Activated naive CD4-positive, alpha-beta T cell treated with anti-CD3 and anti-CD28 coated beads for 36 hours (primary cell): ENCODE measurements at regions not wholly inside any gene's neighbourhood (a gene's known extent, or its start where the extent isn't known, plus 50 kb on each side); places are given as distances from the start of the nearest gene placed in this dataset.

ENCODE experiments used
- CTCF ChIA-PET: fragments of 350-600 bp; sonication (Branson Sonifier 250); formaldehyde crosslinking; loops from one replicate; lab custom pipeline; 2021; ENCODE audit warnings: antibody characterized with exemption; lab: Charles Lee
- DNase-seq: peaks from one replicate; pipeline ENCODE4 v3.0.0-alpha.2; 2020
- H3K27ac Mint-ChIP-seq: one replicate; pipeline ENCODE4 v1.8.0; 2021; ENCODE audit warnings: mild to moderate bottlenecking, mixed read lengths
- H3K27me3 Mint-ChIP-seq: one replicate; pipeline ENCODE4 v1.8.0; 2021; ENCODE audit warnings: low read depth, mixed read lengths
- H3K36me3 Mint-ChIP-seq: one replicate; pipeline ENCODE4 v1.8.0; 2021; ENCODE audit warnings: low read depth, mixed read lengths
- H3K4me1 Mint-ChIP-seq: one replicate; pipeline ENCODE4 v1.8.0; 2021; ENCODE audit warnings: low read depth, mixed read lengths
- H3K4me3 Mint-ChIP-seq: one replicate; pipeline ENCODE4 v1.8.0; 2021; ENCODE audit warnings: mild to moderate bottlenecking, moderate library complexity, mixed read lengths
- H3K9me3 Mint-ChIP-seq: one replicate; pipeline ENCODE4 v1.8.0; 2021; ENCODE audit warnings: mixed read lengths
- intact Hi-C: fragments of 100-400 bp; cut with micrococcal nuclease; formaldehyde crosslinking; loops from one replicate; pipeline ENCODE4 v1.15.1; 2023

- H3K9me3 Mint-ChIP-seq: no peaks in the 10 kb centered on the region
- H3K4me1 Mint-ChIP-seq: no peaks in the 10 kb centered on the region
- intact Hi-C loops: no loop called here
- CTCF ChIA-PET: no interaction called here
- DNase-seq: no peak
- H3K27ac Mint-ChIP-seq: no peak overlapping the region
- no peaks in the 10 kb centered on the region for H3K27me3 Mint-ChIP-seq
- no peak overlapping the region for H3K4me3 Mint-ChIP-seq
- H3K36me3 Mint-ChIP-seq: no peaks in the 10 kb centered on the region
These were observed 352.1 kb upstream of the AZI2 start for GRCh38 chr3:28700728-28701127.

DNA sequence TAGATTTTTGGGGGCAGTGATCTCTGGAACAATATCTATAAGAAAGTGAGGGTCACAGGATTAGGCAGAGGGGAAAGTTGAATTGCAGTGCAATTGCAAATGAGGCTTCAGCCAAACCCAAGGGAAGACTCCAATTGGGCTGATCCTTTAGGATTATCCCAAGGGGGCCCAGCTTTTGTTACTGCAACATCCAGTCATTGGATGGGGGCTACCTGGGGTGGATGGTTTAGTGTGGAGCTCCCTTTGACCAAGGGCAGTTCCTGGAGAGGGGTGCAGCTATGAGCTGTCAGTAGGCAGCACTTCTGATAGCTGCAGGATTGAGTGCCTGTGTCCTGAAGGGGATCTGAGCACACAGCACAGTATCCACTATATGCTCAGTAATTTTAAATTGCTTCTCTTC lies 355.2 kb upstream of the AZI2 start:
- Mint-ChIP-seq H3K4me1 (no peaks in the 10 kb centered on the region), H3K36me3 (no peaks in the 10 kb centered on the region), H3K27me3 (no peaks in the 10 kb centered on the region), H3K4me3 (no peak overlapping the region), H3K9me3 (no peaks in the 10 kb centered on the region), H3K27ac (no peak overlapping the region)
- DNase-seq: no peak
- intact Hi-C loops: no loop called here
- CTCF ChIA-PET: interaction anchor here (0.5 to 1.5 kb wide), 2 partner anchors 36 to 192 kb away, joined by 3 to 5 read pairs; no protein-coding TSS in a partner anchor

DNA sequence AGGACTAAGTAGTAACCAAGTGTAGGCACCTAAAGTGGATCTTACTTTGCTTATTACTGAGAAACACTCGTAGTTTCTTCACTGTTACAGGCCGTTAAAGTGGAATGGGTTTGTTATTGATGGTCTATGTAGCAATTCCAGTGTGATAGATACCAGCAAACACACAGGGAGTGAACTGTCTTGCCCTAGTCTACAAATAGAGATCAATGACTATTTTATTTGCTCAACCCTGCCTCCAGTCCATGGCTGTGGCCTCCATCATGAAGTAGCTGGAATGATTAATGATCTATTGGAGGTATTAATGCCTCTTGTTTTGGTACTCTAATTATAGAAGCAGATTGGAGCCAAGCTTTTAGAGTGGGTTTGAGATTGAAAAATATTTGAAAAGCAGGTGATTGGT lies 362.7 kb upstream of the AZI2 start:
- CTCF ChIA-PET: no interaction called here
- Mint-ChIP-seq H3K27ac (no peak overlapping the region), H3K9me3 (no peaks in the 10 kb centered on the region)

DNA sequence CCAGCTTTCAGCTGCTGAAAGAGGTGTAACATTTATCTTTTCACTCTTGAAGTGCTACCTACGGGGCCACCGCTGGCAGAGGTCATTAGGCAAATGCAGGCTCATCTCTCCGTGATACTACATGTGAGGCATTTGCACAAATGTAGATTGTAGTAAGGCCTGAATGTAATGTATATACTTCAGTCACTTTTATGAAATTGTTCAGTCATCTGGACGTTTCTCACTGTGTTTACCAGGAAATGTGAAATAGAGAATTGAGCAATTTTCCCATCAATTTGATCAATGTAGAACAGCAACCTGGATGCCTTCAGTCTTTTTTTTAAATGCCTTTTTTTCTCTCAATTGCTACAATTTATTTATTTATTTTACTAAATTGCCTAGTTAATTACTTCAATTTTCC lies 368.3 kb upstream of the AZI2 start:
- no peak for DNase-seq
- peaks cover 1% of the 10 kb centered on the region for H3K9me3 Mint-ChIP-seq
- no peaks in the 10 kb centered on the region for H3K36me3 Mint-ChIP-seq
- H3K27ac Mint-ChIP-seq: no peak overlapping the region
- no peak overlapping the region for H3K4me3 Mint-ChIP-seq
- no peaks in the 10 kb centered on the region for H3K27me3 Mint-ChIP-seq
- CTCF ChIA-PET: no interaction called here
- intact Hi-C loops: no loop called here
- no peaks in the 10 kb centered on the region for H3K4me1 Mint-ChIP-seq

More for the DNA sequence above, 362.7 kb upstream of the AZI2 start:
- H3K4me3 Mint-ChIP-seq: no peak overlapping the region
- intact Hi-C loops: no loop called here
- no peaks in the 10 kb centered on the region for H3K27me3 Mint-ChIP-seq
- no peaks in the 10 kb centered on the region for H3K36me3 Mint-ChIP-seq
- DNase-seq: no peak
- H3K4me1 Mint-ChIP-seq: no peaks in the 10 kb centered on the region

DNA sequence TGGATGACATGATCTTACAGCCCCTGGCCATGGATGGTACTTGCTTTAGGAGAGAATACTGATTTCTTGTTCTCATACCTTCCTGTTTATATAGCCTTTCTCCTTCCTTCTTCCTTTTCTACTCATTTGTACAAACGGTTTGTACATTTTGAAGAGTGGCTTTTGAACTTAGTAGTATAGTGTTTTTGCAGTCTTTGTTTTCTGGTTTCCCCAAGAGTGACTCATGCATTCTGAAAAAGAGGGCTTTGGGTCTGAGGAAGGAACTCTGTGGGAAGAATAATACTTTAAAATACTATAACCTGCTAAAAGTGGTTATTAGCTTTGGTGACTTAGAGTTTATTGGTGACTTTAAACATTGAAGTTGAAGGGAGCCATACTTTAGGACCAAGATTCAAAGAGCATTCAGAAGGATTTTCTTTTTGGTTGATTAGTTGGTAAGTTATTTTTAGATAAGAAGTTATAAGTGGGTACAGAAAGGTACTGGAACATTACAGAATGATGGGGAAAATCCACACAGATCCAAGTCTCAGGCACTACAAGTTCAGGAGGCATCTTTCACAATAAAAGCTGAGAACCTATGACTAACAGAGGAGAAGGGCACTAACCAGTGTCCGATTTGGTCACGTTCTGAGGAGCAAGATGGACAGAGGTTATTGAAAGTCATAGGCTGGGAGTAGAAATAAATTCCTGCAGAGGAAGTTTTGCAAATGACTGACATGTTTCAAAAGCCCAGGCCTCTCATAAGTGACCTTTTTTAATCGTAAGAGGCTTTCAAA lies 369.6 kb upstream of the AZI2 start:
- Mint-ChIP-seq H3K36me3 (no peaks in the 10 kb centered on the region), H3K9me3 (peaks cover 3% of the 10 kb centered on the region), H3K27me3 (peaks cover 3% of the 10 kb centered on the region), H3K4me1 (no peaks in the 10 kb centered on the region), H3K27ac (no peak overlapping the region), H3K4me3 (no peak overlapping the region)
- intact Hi-C loops: no loop called here
- DNase-seq: no peak
- CTCF ChIA-PET: no interaction called here

DNA sequence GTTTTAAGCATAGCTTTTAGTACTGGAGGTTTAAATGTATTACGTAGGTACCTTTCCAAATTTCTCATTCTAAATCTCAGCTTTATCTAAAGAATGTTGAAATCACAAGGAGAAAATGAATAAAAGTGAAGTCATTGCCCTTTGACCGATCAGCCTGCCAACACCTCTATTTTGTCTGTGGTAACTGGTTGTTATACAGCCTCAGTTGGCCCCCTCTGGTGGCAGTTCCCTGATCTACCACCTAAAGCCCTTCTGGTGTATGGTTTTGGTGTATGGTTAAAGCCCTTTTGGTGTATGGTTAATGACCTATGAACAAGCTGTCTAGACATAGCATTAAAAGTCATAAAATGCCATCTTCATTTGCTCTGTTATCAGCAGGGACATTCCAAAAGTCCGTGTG lies 378.2 kb upstream of the AZI2 start:
- Mint-ChIP-seq H3K27me3 (peaks cover 3% of the 10 kb centered on the region), H3K9me3 (peaks cover 11% of the 10 kb centered on the region), H3K4me1 (no peaks in the 10 kb centered on the region), H3K4me3 (no peak overlapping the region), H3K27ac (no peak overlapping the region), H3K36me3 (no peaks in the 10 kb centered on the region)
- intact Hi-C loops: loop anchor here (2.0 kb wide), 1 partner anchor 250 kb away; no protein-coding TSS in a partner anchor
- DNase-seq: peak; percentile 15
- CTCF ChIA-PET: interaction anchor here (0.6 kb wide), 1 partner anchor 61 kb away, joined by 3 read pairs; no protein-coding TSS in a partner anchor

DNA sequence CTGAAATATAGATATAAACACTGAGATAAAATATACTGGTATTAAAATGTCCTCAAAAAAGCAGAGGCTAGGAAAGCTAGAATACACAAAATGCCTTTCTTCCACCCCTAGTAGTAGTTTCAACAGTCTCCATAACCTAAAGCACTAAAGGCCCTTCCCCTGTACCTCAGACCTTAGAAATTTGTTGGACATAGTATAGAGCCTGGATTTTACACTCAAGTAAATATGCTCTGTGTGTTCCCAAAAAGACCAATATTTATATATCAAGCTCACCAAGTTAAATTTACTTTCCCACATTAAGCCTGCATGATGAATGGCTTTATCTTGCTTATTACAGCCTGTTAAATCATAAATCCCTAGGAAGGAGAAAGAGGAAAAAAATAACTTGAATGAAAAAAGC lies 378.7 kb upstream of the AZI2 start:
- no peaks in the 10 kb centered on the region for H3K4me1 Mint-ChIP-seq
- H3K9me3 Mint-ChIP-seq: peaks cover 13% of the 10 kb centered on the region
- H3K27me3 Mint-ChIP-seq: peaks cover 3% of the 10 kb centered on the region
- intact Hi-C loops: loop anchor here (2.0 kb wide), 1 partner anchor 251 kb away; no protein-coding TSS in a partner anchor
- DNase-seq: no peak
- CTCF ChIA-PET: no interaction called here
- H3K4me3 Mint-ChIP-seq: no peak overlapping the region
- no peak overlapping the region for H3K27ac Mint-ChIP-seq
- no peaks in the 10 kb centered on the region for H3K36me3 Mint-ChIP-seq

GRCh38 chr3:28738425-28738824 lies 389.8 kb upstream of the AZI2 start:
- CTCF ChIA-PET: no interaction called here
- no peak for DNase-seq
- no peaks in the 10 kb centered on the region for H3K4me1 Mint-ChIP-seq
- H3K27ac Mint-ChIP-seq: no peak overlapping the region
- peaks cover 20% of the 10 kb centered on the region for H3K9me3 Mint-ChIP-seq
- H3K27me3 Mint-ChIP-seq: no peaks in the 10 kb centered on the region
- no peak overlapping the region for H3K4me3 Mint-ChIP-seq
- H3K36me3 Mint-ChIP-seq: no peaks in the 10 kb centered on the region
- intact Hi-C loops: no loop called here

- peaks cover 11% of the 10 kb centered on the region for H3K9me3 Mint-ChIP-seq
- no peaks in the 10 kb centered on the region for H3K27me3 Mint-ChIP-seq
- H3K27ac Mint-ChIP-seq: no peak overlapping the region
- H3K4me1 Mint-ChIP-seq: no peaks in the 10 kb centered on the region
- no peak overlapping the region for H3K4me3 Mint-ChIP-seq
- CTCF ChIA-PET: no interaction called here
- no peaks in the 10 kb centered on the region for H3K36me3 Mint-ChIP-seq
- intact Hi-C loops: no loop called here
- no peak for DNase-seq
These were observed 391.0 kb upstream of the AZI2 start for GRCh38 chr3:28739647-28740046.

GRCh38 chr3:28743271-28743670 lies 394.6 kb upstream of the AZI2 start:
- CTCF ChIA-PET: no interaction called here
- Mint-ChIP-seq H3K4me1 (no peaks in the 10 kb centered on the region), H3K36me3 (no peaks in the 10 kb centered on the region), H3K4me3 (no peak overlapping the region), H3K27ac (no peak overlapping the region), H3K27me3 (no peaks in the 10 kb centered on the region), H3K9me3 (no peaks in the 10 kb centered on the region)
- intact Hi-C loops: no loop called here
- no peak for DNase-seq

- H3K9me3 Mint-ChIP-seq: no peaks in the 10 kb centered on the region
- no peaks in the 10 kb centered on the region for H3K4me1 Mint-ChIP-seq
- no peak overlapping the region for H3K4me3 Mint-ChIP-seq
- CTCF ChIA-PET: no interaction called here
- DNase-seq: no peak
- H3K27ac Mint-ChIP-seq: no peak overlapping the region
- intact Hi-C loops: no loop called here
- H3K27me3 Mint-ChIP-seq: no peaks in the 10 kb centered on the region
- no peaks in the 10 kb centered on the region for H3K36me3 Mint-ChIP-seq
These were observed 395.2 kb upstream of the AZI2 start for GRCh38 chr3:28743831-28744230.

GRCh38 chr3:28745436-28745835 lies 396.8 kb upstream of the AZI2 start:
- intact Hi-C loops: no loop called here
- Mint-ChIP-seq H3K36me3 (no peaks in the 10 kb centered on the region), H3K27ac (no peak overlapping the region), H3K27me3 (no peaks in the 10 kb centered on the region), H3K4me3 (no peak overlapping the region), H3K4me1 (no peaks in the 10 kb centered on the region), H3K9me3 (peaks cover 10% of the 10 kb centered on the region)
- no peak for DNase-seq
- CTCF ChIA-PET: no interaction called here

- no peaks in the 10 kb centered on the region for H3K27me3 Mint-ChIP-seq
These were observed 397.4 kb upstream of the AZI2 start for GRCh38 chr3:28745916-28746617.

More at GRCh38 chr3:28745916-28746617, 397.4 kb upstream of the AZI2 start:
- Mint-ChIP-seq H3K4me1 (no peaks in the 10 kb centered on the region), H3K27ac (no peak overlapping the region), H3K9me3 (peaks cover 16% of the 10 kb centered on the region), H3K4me3 (no peak overlapping the region), H3K36me3 (no peaks in the 10 kb centered on the region)
- CTCF ChIA-PET: no interaction called here
- intact Hi-C loops: no loop called here
- DNase-seq: no peak
